ENCODE measurements at regions not wholly inside any gene's neighbourhood (a gene's known extent, or its start where the extent isn't known, plus 50 kb on each side); places are given as distances from the start of the nearest gene placed in this dataset.

DNA sequence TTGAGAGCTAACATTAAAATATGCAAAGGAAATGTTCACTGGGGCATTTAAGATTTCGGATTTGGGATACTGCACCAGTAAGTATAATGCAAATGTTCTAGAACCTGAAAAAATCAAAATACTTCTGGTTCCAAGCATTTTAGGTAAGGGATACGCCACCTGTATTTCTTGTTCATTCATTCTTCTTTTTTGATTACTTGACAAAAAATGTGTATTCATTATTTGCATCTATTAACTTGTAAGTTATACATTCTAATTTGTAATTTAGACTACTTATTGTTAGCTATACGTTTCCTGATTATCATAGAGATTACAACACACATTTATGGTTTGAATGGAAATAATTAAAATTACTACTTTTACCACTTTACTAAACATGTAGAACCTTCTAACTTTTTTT lies 486.9 kb downstream of the SOX5 start:
- no peak overlapping the region for H3K4me3 ChIP-seq (replicated peaks; ENCODE audit: low read depth, low read length)
- no peak for DNase-seq (ENCODE audit: extremely low read depth, insufficient read length)
- TF ChIP-seq, protein P1, sequence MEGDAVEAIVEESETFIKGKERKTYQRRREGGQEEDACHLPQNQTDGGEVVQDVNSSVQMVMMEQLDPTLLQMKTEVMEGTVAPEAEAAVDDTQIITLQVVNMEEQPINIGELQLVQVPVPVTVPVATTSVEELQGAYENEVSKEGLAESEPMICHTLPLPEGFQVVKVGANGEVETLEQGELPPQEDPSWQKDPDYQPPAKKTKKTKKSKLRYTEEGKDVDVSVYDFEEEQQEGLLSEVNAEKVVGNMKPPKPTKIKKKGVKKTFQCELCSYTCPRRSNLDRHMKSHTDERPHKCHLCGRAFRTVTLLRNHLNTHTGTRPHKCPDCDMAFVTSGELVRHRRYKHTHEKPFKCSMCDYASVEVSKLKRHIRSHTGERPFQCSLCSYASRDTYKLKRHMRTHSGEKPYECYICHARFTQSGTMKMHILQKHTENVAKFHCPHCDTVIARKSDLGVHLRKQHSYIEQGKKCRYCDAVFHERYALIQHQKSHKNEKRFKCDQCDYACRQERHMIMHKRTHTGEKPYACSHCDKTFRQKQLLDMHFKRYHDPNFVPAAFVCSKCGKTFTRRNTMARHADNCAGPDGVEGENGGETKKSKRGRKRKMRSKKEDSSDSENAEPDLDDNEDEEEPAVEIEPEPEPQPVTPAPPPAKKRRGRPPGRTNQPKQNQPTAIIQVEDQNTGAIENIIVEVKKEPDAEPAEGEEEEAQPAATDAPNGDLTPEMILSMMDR (IDR thresholded peaks at IDR 0.05; ENCODE audit: insufficient read depth, low read length, poor library complexity, severe bottlenecking) = no peak
- H3K27me3 ChIP-seq (replicated peaks; ENCODE audit: control insufficient read depth, insufficient read depth, low read length) = no peaks in the 10 kb centered on the region
- H3K36me3 ChIP-seq (ENCODE audit: control insufficient read depth, insufficient read depth, low read length) = no peaks in the 10 kb centered on the region

DNA sequence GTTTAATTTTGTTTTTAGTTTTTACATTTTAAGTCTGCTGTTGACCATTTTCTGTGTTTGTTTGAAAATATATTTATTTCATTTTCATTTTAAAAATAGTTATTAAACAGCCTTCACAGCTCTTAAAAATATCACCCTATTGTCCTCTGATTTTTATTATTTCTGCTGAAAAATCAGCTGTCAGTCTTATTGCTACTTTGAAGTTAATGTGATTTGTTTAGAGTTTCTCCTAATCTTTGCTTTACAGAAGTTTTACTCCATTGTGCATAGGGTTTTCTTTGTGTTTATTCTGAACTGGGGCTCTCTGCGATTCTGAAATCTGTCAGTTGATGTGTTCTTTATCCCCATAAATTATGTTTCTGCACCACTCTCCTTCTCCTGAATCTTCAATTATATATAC lies 486.3 kb downstream of the SOX5 start:
- no peak for DNase-seq (ENCODE audit: extremely low read depth, insufficient read length)
- no peaks in the 10 kb centered on the region for H3K36me3 ChIP-seq (ENCODE audit: control insufficient read depth, insufficient read depth, low read length)
- no peaks in the 10 kb centered on the region for H3K27me3 ChIP-seq (replicated peaks; ENCODE audit: control insufficient read depth, insufficient read depth, low read length)
- H3K4me3 ChIP-seq (replicated peaks; ENCODE audit: low read depth, low read length) = no peak overlapping the region
- TF ChIP-seq, protein P1 (IDR thresholded peaks at IDR 0.05; ENCODE audit: insufficient read depth, low read length, poor library complexity, severe bottlenecking) = no peak

DNA sequence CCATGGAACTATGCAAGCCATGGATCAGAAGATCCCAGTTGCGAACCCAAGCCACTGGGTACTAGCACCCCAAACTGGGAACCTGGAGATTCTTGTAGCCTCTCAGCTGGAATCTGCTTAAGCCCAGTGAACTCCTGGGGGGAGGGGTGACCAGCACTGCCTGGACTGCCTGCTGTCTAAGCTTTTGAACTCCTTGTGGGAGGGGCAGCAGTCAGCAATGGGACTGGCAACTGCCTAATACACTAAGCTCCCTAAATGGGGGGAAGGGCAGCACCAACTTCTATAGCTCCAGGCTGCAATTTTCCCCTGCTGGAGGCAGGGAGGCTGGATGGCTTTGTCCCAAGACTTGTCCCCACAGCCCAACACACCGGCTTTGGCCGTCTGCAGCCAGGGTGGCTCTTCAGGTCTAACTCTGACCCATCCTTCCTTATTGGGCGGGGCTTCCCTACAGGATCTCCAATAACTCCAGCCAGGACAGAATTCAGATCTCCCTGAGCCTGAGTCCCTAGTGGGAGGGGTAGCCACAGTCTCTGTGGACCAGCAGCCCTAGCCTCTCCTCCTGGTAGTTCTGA lies 485.1 kb downstream of the SOX5 start:
- TF ChIP-seq, protein P1 (IDR thresholded peaks at IDR 0.05; ENCODE audit: insufficient read depth, low read length, poor library complexity, severe bottlenecking) = no peak
- DNase-seq (ENCODE audit: extremely low read depth, insufficient read length) = no peak
- Histone ChIP-seq H3K36me3 (ENCODE audit: control insufficient read depth, insufficient read depth, low read length) (no peaks in the 10 kb centered on the region), H3K27me3 (replicated peaks; ENCODE audit: control insufficient read depth, insufficient read depth, low read length) (no peaks in the 10 kb centered on the region), H3K4me3 (replicated peaks; ENCODE audit: low read depth, low read length) (no peak overlapping the region)

DNA sequence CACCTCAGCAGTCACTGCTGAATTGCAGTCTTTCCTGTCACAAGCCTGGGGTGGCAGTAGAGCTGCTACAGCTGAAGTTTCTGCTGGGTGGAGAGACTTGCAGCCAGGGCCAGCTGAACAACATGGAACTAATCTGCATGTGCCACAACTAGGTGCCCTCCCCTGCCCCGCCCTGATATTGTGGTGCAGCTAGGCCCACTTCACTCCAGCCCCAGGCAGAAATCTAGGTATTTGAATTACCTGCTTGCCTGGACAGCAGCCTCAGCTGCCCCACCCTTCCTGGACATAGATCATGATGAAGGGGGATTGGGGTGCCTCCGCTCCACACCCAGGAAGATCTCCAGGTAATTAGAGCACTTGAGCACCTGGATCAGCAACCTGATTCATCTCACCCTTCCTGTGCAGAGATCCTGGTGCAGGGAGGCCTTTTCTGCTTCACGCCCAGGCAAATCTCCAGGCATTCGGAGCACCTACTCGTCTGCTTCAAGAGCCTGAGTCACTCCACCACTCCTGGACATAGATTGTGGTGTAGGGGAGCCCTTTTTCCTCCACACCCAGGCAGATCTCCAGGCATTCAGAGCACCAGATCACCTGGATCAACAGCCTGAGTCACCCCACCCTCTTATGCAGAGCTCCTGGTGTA lies 477.0 kb downstream of the SOX5 start:
- Histone ChIP-seq H3K36me3 (ENCODE audit: control insufficient read depth, insufficient read depth, low read length) (no peaks in the 10 kb centered on the region), H3K27me3 (replicated peaks; ENCODE audit: control insufficient read depth, insufficient read depth, low read length) (no peaks in the 10 kb centered on the region), H3K4me3 (replicated peaks; ENCODE audit: low read depth, low read length) (no peak overlapping the region)
- TF ChIP-seq, protein P1 (IDR thresholded peaks at IDR 0.05; ENCODE audit: insufficient read depth, low read length, poor library complexity, severe bottlenecking) = no peak
- DNase-seq (ENCODE audit: extremely low read depth, insufficient read length) = no peak

DNA sequence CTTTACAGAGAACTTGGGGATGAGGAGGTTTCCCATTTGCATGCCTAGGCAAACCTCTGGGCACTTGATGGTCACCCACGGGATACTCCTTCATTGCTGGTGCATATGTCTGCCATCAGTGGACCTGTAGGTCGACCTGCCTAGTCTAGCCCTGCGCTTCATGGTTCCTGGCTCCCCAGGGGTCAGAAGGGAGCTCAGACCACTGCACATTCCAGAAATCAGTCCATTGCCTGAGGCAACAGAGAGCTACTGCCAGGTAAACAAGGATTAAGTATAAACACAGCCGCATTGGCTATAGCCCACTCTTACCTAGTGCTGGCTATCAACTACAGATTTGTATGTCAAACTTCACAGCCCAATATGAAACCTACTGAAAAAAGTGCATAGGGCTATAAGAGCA lies 476.4 kb downstream of the SOX5 start:
- no peak overlapping the region for H3K4me3 ChIP-seq (replicated peaks; ENCODE audit: low read depth, low read length)
- H3K36me3 ChIP-seq (ENCODE audit: control insufficient read depth, insufficient read depth, low read length) = no peaks in the 10 kb centered on the region
- no peak for DNase-seq (ENCODE audit: extremely low read depth, insufficient read length)
- TF ChIP-seq, protein P1 (IDR thresholded peaks at IDR 0.05; ENCODE audit: insufficient read depth, low read length, poor library complexity, severe bottlenecking) = no peak
- no peaks in the 10 kb centered on the region for H3K27me3 ChIP-seq (replicated peaks; ENCODE audit: control insufficient read depth, insufficient read depth, low read length)
